ENCODE measurements at regions not wholly inside any gene's neighbourhood (a gene's known extent, or its start where the extent isn't known, plus 50 kb on each side); places are given as distances from the start of the nearest gene placed in this dataset.

DNA sequence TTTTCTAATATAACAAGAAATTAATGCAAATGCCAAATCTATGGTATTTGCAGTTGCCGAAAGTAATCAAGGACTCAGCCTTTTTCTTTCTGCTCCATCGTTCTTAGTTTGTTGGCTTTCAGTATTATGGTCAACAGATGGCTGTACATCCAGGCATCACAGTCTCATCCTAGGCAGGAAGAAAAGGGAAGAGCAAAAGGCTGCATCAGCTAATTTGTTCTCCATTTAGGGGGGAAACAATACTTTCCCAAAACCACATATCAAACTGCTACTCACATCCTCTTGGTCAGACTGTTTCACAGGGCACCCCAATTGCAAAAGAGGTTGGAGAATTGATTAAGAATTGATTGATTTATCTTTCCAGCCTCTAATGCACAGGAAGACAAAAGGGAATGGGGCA is 89.3 kb downstream of the MDH1 start:
- TF ChIP-seq, protein P1, sequence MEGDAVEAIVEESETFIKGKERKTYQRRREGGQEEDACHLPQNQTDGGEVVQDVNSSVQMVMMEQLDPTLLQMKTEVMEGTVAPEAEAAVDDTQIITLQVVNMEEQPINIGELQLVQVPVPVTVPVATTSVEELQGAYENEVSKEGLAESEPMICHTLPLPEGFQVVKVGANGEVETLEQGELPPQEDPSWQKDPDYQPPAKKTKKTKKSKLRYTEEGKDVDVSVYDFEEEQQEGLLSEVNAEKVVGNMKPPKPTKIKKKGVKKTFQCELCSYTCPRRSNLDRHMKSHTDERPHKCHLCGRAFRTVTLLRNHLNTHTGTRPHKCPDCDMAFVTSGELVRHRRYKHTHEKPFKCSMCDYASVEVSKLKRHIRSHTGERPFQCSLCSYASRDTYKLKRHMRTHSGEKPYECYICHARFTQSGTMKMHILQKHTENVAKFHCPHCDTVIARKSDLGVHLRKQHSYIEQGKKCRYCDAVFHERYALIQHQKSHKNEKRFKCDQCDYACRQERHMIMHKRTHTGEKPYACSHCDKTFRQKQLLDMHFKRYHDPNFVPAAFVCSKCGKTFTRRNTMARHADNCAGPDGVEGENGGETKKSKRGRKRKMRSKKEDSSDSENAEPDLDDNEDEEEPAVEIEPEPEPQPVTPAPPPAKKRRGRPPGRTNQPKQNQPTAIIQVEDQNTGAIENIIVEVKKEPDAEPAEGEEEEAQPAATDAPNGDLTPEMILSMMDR (conservative IDR thresholded peaks at IDR 0.05) = no peak
- TF ChIP-seq ZFX (IDR thresholded peaks at IDR 0.05) = no peak

Measured in C4-2B (cell line).